HEK293 (cell line): ENCODE measurements at regions not wholly inside any gene's neighbourhood (a gene's known extent, or its start where the extent isn't known, plus 50 kb on each side); places are given as distances from the start of the nearest gene placed in this dataset.

ENCODE experiments used
- CTCF ChIA-PET: fragments of 350-600 bp; formaldehyde crosslinking; extraction: SDS; loops from one replicate; lab custom pipeline; 2021; ENCODE audit warnings: antibody characterized with exemption; lab: Yijun Ruan, JAX
- POLR2A ChIA-PET: fragments of 300-600 bp; formaldehyde crosslinking; extraction: SDS; loops from one replicate; lab custom pipeline; 2020; ENCODE audit warnings: antibody characterized with exemption, inconsistent platforms; lab: Yijun Ruan, JAX
- H3K27ac ChIP-seq: fragments of 200-500 bp; sonication (Bioruptor generic); 2 replicates; pipeline ENCODE4 v1.5.1; 2014; ENCODE audit warnings: low read depth, low read length, control low read depth, inconsistent platforms; ENCODE audit errors: extremely low read depth
- H3K36me3 ChIP-seq, 2 experiments: fragments of 200-500 bp in 1 of 2; sonication (Bioruptor generic) in 1 of 2; 1 replicate in 1 of 2; 2 replicates in 1 of 2; pipeline ENCODE4 v1.5.1; 2014 to 2017; ENCODE audit warnings: inconsistent platforms in 2 of 2, low read length in 2 of 2; ENCODE audit not compliant: control insufficient read depth in 2 of 2, insufficient read depth in 1 of 2
- H3K4me1 ChIP-seq: fragments of 200-500 bp; sonication (Bioruptor generic); 2 replicates; pipeline ENCODE4 v1.5.1; 2014; ENCODE audit warnings: mild to moderate bottlenecking, low read length, inconsistent platforms; ENCODE audit not compliant: control insufficient read depth, insufficient read depth
- H3K4me3 ChIP-seq: 2 replicates; pipeline ENCODE4 v1.5.1; 2011; ENCODE audit warnings: low read depth, mild to moderate bottlenecking, control low read depth, low read length, moderate library complexity
- H3K9me3 ChIP-seq: fragments of 200-500 bp; sonication (Bioruptor generic); 2 replicates; pipeline ENCODE4 v1.5.1; 2014; ENCODE audit warnings: low read depth, low read length, inconsistent platforms; ENCODE audit not compliant: control insufficient read depth, insufficient read depth
- MYNN ChIP-seq: fragments of 450-650 bp; formaldehyde crosslinking; IDR thresholded peaks from 2 replicates; pipeline ENCODE4 v1.5.1; 2016; ENCODE audit warnings: missing biosample characterization, missing genetic modification characterization, borderline replicate concordance
- MZF1 ChIP-seq: fragments of 450-650 bp; formaldehyde crosslinking; IDR thresholded peaks from 2 replicates; pipeline ENCODE4 v1.5.1; 2017; ENCODE audit warnings: missing biosample characterization, missing genetic modification characterization, borderline replicate concordance
- SETDB1 ChIP-seq: IDR thresholded peaks from one replicate; pipeline ENCODE4 v1.6.1; 2017; ENCODE audit warnings: mild to moderate bottlenecking, low read length, moderate library complexity, mixed read lengths; ENCODE audit not compliant: insufficient read length
- TRIM28 ChIP-seq: IDR thresholded peaks from 2 replicates; pipeline ENCODE4 v1.6.1; 2011; ENCODE audit warnings: low read length, control low read depth, borderline replicate concordance
- ZBTB1 ChIP-seq: fragments of 450-650 bp; formaldehyde crosslinking; IDR thresholded peaks from 2 replicates; pipeline ENCODE4 v1.5.1; 2016; ENCODE audit warnings: missing biosample characterization, missing genetic modification characterization
- ZNF391 ChIP-seq: fragments of 450-650 bp; formaldehyde crosslinking; IDR thresholded peaks from 2 replicates; pipeline ENCODE4 v1.5.1; 2016; ENCODE audit warnings: low read depth, missing biosample characterization, missing genetic modification characterization, borderline replicate concordance
- ZNF473 ChIP-seq: fragments of 450-650 bp; formaldehyde crosslinking; IDR thresholded peaks from 2 replicates; pipeline ENCODE4 v1.5.1; 2017; ENCODE audit warnings: missing biosample characterization, missing genetic modification characterization
- ZNF549 ChIP-seq: fragments of 450-650 bp; IDR thresholded peaks from 2 replicates; pipeline ENCODE4 v1.5.1; 2018; ENCODE audit warnings: missing biosample characterization, missing genetic modification characterization, mild to moderate bottlenecking, inconsistent platforms, moderate library complexity
- ZNF776 ChIP-seq: fragments of 450-650 bp; formaldehyde crosslinking; IDR thresholded peaks from 2 replicates; pipeline ENCODE4 v1.5.0; 2017; ENCODE audit warnings: missing biosample characterization, missing genetic modification characterization, borderline replicate concordance
- TF ChIP-seq, protein P1 (sequence below): fragments of 450-650 bp; formaldehyde crosslinking; IDR thresholded peaks from 2 replicates; pipeline ENCODE4 v1.5.1; 2016; ENCODE audit warnings: missing biosample characterization, missing genetic modification characterization, low read depth
- TF ChIP-seq, protein P2 (sequence below): fragments of 450-650 bp; formaldehyde crosslinking; IDR thresholded peaks from 2 replicates; pipeline ENCODE4 v1.5.1; 2016; ENCODE audit warnings: missing biosample characterization, missing genetic modification characterization
- TF ChIP-seq, protein P3 (sequence below): fragments of 450-650 bp; formaldehyde crosslinking; IDR thresholded peaks from 2 replicates; pipeline ENCODE4 v1.5.1; 2016; ENCODE audit warnings: missing biosample characterization, missing genetic modification characterization
- TF ChIP-seq, protein P4 (sequence below): fragments of 450-650 bp; formaldehyde crosslinking; IDR thresholded peaks from 2 replicates; pipeline ENCODE4 v1.5.1; 2016; ENCODE audit warnings: missing biosample characterization, missing genetic modification characterization
- TF ChIP-seq, protein P5 (sequence below): sonication (generic); formaldehyde crosslinking; IDR thresholded peaks from 2 replicates; pipeline ENCODE4 v1.8.1; 2022; ENCODE audit warnings: mild to moderate bottlenecking, moderate library complexity, missing genetic modification reagents

DNA sequence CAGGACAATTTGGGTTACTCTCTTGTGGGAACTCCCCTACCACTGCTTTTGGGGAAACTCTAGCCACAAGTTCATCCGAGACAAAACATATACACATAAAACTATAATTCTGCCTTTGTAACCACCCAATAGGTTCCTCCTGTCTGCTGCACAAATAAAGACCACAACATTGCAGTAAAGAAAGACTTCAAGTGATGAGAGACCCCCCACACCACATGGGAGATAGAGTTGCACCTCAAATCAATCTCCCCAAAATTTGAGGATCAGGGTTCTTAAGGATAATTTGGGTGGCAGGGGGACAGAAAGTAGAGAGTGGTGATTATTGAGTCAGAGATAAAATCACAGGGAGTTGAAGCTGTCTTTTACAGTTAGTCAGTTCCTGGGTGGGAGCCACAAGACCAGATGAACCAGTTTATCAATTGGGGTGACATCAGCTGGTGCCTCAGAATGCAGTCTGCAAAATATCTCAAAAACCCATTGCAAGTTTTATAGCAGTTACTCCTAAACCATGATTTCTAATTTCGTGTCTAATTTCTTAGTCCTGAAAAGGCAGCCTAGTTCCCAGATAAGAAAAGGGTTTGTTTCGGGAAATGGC, 1348.5 kb downstream of the PCDH9 start:
- Histone ChIP-seq H3K36me3 (no peaks in the 10 kb centered on the region), H3K4me1 (no peaks in the 10 kb centered on the region), H3K27ac (no peak overlapping the region), H3K4me3 (no peak overlapping the region), H3K9me3 (no peaks in the 10 kb centered on the region)
- ChIA-PET CTCF (no interaction called here), POLR2A (no interaction called here)
- TF ChIP-seq, protein P1, sequence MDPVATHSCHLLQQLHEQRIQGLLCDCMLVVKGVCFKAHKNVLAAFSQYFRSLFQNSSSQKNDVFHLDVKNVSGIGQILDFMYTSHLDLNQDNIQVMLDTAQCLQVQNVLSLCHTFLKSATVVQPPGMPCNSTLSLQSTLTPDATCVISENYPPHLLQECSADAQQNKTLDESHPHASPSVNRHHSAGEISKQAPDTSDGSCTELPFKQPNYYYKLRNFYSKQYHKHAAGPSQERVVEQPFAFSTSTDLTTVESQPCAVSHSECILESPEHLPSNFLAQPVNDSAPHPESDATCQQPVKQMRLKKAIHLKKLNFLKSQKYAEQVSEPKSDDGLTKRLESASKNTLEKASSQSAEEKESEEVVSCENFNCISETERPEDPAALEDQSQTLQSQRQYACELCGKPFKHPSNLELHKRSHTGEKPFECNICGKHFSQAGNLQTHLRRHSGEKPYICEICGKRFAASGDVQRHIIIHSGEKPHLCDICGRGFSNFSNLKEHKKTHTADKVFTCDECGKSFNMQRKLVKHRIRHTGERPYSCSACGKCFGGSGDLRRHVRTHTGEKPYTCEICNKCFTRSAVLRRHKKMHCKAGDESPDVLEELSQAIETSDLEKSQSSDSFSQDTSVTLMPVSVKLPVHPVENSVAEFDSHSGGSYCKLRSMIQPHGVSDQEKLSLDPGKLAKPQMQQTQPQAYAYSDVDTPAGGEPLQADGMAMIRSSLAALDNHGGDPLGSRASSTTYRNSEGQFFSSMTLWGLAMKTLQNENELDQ (tag by site-specific recombination), result no peak
- TF ChIP-seq TRIM28, result peak; percentile 80; the same call in 1 of the 2 replicates
- TF ChIP-seq SETDB1, result peak; percentile 58

DNA sequence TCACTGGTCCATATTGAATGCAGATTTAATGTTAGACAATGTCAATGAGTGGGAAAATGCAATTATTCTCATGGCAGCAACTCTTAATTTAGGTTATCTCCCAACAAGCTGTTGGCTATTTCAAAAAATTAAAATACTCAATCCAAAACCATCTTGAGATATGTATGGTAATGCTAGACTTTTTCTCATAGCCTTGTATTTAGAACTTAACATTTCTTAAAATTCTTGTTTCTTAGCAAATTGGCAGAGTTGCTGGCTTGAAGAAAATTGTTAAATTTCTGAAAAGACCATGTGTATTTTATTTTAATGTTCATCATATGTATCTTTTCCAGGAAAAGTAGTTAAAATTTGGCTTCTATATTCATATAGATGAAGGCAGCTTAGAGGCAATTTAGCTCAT, 1355.1 kb downstream of the PCDH9 start:
- H3K4me3 ChIP-seq, result no peak overlapping the region
- no peaks in the 10 kb centered on the region for H3K9me3 ChIP-seq
- no peaks in the 10 kb centered on the region for H3K4me1 ChIP-seq
- TF ChIP-seq, protein P2, sequence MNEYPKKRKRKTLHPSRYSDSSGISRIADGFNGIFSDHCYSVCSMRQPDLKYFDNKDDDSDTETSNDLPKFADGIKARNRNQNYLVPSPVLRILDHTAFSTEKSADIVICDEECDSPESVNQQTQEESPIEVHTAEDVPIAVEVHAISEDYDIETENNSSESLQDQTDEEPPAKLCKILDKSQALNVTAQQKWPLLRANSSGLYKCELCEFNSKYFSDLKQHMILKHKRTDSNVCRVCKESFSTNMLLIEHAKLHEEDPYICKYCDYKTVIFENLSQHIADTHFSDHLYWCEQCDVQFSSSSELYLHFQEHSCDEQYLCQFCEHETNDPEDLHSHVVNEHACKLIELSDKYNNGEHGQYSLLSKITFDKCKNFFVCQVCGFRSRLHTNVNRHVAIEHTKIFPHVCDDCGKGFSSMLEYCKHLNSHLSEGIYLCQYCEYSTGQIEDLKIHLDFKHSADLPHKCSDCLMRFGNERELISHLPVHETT (tag by site-specific recombination), result no peak
- TF ChIP-seq MZF1 (tag by site-specific recombination) (no peak), ZNF776 (tag by site-specific recombination) (no peak), ZNF549 (tag by site-specific recombination) (no peak), MYNN (tag by site-specific recombination) (no peak), ZBTB1 (tag by site-specific recombination) (no peak), ZNF473 (tag by site-specific recombination) (no peak), ZNF391 (tag by site-specific recombination) (no peak)
- TF ChIP-seq, protein P3, sequence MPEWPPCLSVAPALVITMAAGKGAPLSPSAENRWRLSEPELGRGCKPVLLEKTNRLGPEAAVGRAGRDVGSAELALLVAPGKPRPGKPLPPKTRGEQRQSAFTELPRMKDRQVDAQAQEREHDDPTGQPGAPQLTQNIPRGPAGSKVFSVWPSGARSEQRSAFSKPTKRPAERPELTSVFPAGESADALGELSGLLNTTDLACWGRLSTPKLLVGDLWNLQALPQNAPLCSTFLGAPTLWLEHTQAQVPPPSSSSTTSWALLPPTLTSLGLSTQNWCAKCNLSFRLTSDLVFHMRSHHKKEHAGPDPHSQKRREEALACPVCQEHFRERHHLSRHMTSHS (tag by site-specific recombination), result no peak
- TF ChIP-seq, protein P4, sequence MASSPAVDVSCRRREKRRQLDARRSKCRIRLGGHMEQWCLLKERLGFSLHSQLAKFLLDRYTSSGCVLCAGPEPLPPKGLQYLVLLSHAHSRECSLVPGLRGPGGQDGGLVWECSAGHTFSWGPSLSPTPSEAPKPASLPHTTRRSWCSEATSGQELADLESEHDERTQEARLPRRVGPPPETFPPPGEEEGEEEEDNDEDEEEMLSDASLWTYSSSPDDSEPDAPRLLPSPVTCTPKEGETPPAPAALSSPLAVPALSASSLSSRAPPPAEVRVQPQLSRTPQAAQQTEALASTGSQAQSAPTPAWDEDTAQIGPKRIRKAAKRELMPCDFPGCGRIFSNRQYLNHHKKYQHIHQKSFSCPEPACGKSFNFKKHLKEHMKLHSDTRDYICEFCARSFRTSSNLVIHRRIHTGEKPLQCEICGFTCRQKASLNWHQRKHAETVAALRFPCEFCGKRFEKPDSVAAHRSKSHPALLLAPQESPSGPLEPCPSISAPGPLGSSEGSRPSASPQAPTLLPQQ (tag by site-specific recombination), result no peak
- TF ChIP-seq, protein P5, sequence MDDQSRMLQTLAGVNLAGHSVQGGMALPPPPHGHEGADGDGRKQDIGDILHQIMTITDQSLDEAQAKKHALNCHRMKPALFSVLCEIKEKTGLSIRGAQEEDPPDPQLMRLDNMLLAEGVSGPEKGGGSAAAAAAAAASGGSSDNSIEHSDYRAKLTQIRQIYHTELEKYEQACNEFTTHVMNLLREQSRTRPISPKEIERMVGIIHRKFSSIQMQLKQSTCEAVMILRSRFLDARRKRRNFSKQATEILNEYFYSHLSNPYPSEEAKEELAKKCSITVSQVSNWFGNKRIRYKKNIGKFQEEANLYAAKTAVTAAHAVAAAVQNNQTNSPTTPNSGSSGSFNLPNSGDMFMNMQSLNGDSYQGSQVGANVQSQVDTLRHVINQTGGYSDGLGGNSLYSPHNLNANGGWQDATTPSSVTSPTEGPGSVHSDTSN (CRISPR knock-in tag), result no peak
- no peaks in the 10 kb centered on the region for H3K36me3 ChIP-seq
- CTCF ChIA-PET, result interaction anchor here (0.9 to 1.3 kb wide), 2 partner anchors 8 to 14 kb away, joined by 3 to 6 read pairs; no protein-coding TSS in a partner anchor
- POLR2A ChIA-PET, result no interaction called here
- H3K27ac ChIP-seq, result no peak overlapping the region
